ENCODE measurements at regions not wholly inside any gene's neighbourhood (a gene's known extent, or its start where the extent isn't known, plus 50 kb on each side); places are given as distances from the start of the nearest gene placed in this dataset.

- no peak for DNase-seq (ENCODE audit: low read depth)
- H3K4me3 ChIP-seq (ENCODE audit: low read depth, low read length): no peak overlapping the region
- no peak for TF ChIP-seq CTCF (IDR thresholded peaks at IDR 0.05; ENCODE audit: insufficient read depth, low read depth, low read length, missing control alignments)
Observed at GRCh38 chr3:66581256-66581655, 80.4 kb upstream of the LRIG1 start.

- no peak for TF ChIP-seq CTCF (IDR thresholded peaks at IDR 0.05; ENCODE audit: insufficient read depth, low read depth, low read length, missing control alignments)
- no peak overlapping the region for H3K4me3 ChIP-seq (ENCODE audit: low read depth, low read length)
- DNase-seq (ENCODE audit: low read depth): peak; percentile 88
Observed at GRCh38 chr3:66582721-66583423, 82.0 kb upstream of the LRIG1 start.

GRCh38 chr3:66583424-66584040 lies 82.7 kb upstream of the LRIG1 start:
- H3K4me3 ChIP-seq (ENCODE audit: low read depth, low read length): no peak overlapping the region
- no peak for TF ChIP-seq CTCF (IDR thresholded peaks at IDR 0.05; ENCODE audit: insufficient read depth, low read depth, low read length, missing control alignments)
- DNase-seq (ENCODE audit: low read depth): no peak

GRCh38 chr3:66585520-66586095 lies 84.8 kb upstream of the LRIG1 start:
- no peak overlapping the region for H3K4me3 ChIP-seq (ENCODE audit: low read depth, low read length)
- TF ChIP-seq CTCF (IDR thresholded peaks at IDR 0.05; ENCODE audit: insufficient read depth, low read depth, low read length, missing control alignments): no peak
- DNase-seq (ENCODE audit: low read depth): no peak

- no peak overlapping the region for H3K4me3 ChIP-seq (ENCODE audit: low read depth, low read length)
- no peak for TF ChIP-seq CTCF (IDR thresholded peaks at IDR 0.05; ENCODE audit: insufficient read depth, low read depth, low read length, missing control alignments)
- no peak for DNase-seq (ENCODE audit: low read depth)
Observed at GRCh38 chr3:66586853-66587252, 86.0 kb upstream of the LRIG1 start.

GRCh38 chr3:66588340-66588847 lies 87.6 kb upstream of the LRIG1 start:
- TF ChIP-seq CTCF (IDR thresholded peaks at IDR 0.05; ENCODE audit: insufficient read depth, low read depth, low read length, missing control alignments): no peak

More at GRCh38 chr3:66588340-66588847, 87.6 kb upstream of the LRIG1 start:
- no peak for DNase-seq (ENCODE audit: low read depth)
- H3K4me3 ChIP-seq (ENCODE audit: low read depth, low read length): no peak overlapping the region

Measured in GM12865 (cell line).